ENCODE measurements at regions not wholly inside any gene's neighbourhood (a gene's known extent, or its start where the extent isn't known, plus 50 kb on each side); places are given as distances from the start of the nearest gene placed in this dataset.

GRCh38 chr5:19044931-19045695 lies 942.9 kb downstream of the CDH18 start (continued):
- TF ChIP-seq PPARA (CRISPR knock-in tag; IDR thresholded peaks at IDR 0.05; ENCODE audit: borderline replicate concordance) (no peak), TCF4 (CRISPR knock-in tag; IDR thresholded peaks at IDR 0.05; ENCODE audit: borderline replicate concordance) (no peak), TSHZ2 (CRISPR knock-in tag; IDR thresholded peaks at IDR 0.05) (no peak), ZFP30 (CRISPR knock-in tag; IDR thresholded peaks at IDR 0.05) (no peak), GLIS3 (CRISPR knock-in tag; IDR thresholded peaks at IDR 0.05) (no peak), ESRRG (CRISPR knock-in tag; IDR thresholded peaks at IDR 0.05) (no peak), ZNF565 (CRISPR knock-in tag; conservative IDR thresholded peaks at IDR 0.05; ENCODE audit: low read depth) (no peak)

- no peak for ATAC-seq
- TF ChIP-seq, protein P1, sequence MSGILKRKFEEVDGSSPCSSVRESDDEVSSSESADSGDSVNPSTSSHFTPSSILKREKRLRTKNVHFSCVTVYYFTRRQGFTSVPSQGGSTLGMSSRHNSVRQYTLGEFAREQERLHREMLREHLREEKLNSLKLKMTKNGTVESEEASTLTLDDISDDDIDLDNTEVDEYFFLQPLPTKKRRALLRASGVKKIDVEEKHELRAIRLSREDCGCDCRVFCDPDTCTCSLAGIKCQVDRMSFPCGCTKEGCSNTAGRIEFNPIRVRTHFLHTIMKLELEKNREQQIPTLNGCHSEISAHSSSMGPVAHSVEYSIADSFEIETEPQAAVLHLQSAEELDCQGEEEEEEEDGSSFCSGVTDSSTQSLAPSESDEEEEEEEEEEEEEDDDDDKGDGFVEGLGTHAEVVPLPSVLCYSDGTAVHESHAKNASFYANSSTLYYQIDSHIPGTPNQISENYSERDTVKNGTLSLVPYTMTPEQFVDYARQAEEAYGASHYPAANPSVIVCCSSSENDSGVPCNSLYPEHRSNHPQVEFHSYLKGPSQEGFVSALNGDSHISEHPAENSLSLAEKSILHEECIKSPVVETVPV (CRISPR knock-in tag; IDR thresholded peaks at IDR 0.05), result no peak
- TF ChIP-seq SNAI2 (CRISPR knock-in tag; IDR thresholded peaks at IDR 0.05) (no peak), GLIS3 (CRISPR knock-in tag; IDR thresholded peaks at IDR 0.05) (no peak), OSR1 (CRISPR knock-in tag; IDR thresholded peaks at IDR 0.05) (no peak), ZNF70 (CRISPR knock-in tag; IDR thresholded peaks at IDR 0.05) (no peak), ISL1 (CRISPR knock-in tag; IDR thresholded peaks at IDR 0.05) (no peak), ESRRG (CRISPR knock-in tag; IDR thresholded peaks at IDR 0.05) (no peak), TOX (CRISPR knock-in tag; IDR thresholded peaks at IDR 0.05; ENCODE audit: borderline replicate concordance) (no peak), BACH2 (CRISPR knock-in tag; IDR thresholded peaks at IDR 0.05; ENCODE audit: borderline replicate concordance) (no peak), ZFP30 (CRISPR knock-in tag; IDR thresholded peaks at IDR 0.05) (no peak), TSHZ2 (CRISPR knock-in tag; IDR thresholded peaks at IDR 0.05) (no peak)
- TF ChIP-seq, protein P2, sequence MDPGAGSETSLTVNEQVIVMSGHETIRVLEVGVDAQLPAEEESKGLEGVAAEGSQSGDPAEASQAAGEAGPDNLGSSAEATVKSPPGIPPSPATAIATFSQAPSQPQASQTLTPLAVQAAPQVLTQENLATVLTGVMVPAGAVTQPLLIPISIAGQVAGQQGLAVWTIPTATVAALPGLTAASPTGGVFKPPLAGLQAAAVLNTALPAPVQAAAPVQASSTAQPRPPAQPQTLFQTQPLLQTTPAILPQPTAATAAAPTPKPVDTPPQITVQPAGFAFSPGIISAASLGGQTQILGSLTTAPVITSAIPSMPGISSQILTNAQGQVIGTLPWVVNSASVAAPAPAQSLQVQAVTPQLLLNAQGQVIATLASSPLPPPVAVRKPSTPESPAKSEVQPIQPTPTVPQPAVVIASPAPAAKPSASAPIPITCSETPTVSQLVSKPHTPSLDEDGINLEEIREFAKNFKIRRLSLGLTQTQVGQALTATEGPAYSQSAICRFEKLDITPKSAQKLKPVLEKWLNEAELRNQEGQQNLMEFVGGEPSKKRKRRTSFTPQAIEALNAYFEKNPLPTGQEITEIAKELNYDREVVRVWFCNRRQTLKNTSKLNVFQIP (CRISPR knock-in tag; IDR thresholded peaks at IDR 0.05; ENCODE audit: borderline replicate concordance, low read depth), result no peak
These were observed 940.7 kb downstream of the CDH18 start for GRCh38 chr5:19047277-19047676.

DNA sequence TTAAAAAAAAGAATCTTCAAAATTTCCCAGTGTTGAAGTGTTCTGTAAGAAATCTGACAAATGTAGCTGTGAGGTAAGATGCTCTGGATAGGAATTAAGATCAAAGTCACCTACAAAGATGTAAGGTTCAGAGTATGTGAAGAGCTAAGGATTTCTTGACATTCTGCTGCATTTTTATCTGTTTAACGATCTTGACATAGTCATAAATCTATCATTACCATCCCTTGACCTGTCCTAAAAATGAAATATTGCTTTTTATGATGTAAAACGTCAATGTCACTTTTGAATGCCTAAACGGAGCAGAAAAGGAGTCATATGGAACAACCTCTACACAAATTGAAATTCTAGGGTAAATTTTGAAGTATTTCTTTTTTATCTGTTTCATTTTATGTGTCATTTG lies 939.3 kb downstream of the CDH18 start:
- no peak for ATAC-seq
- TF ChIP-seq ISL1 (CRISPR knock-in tag; IDR thresholded peaks at IDR 0.05) (no peak), ESRRG (CRISPR knock-in tag; IDR thresholded peaks at IDR 0.05) (no peak), PATZ1 (CRISPR knock-in tag; IDR thresholded peaks at IDR 0.05; ENCODE audit: borderline replicate concordance) (no peak), TOX (CRISPR knock-in tag; IDR thresholded peaks at IDR 0.05; ENCODE audit: borderline replicate concordance) (no peak), ARNTL (CRISPR knock-in tag; IDR thresholded peaks at IDR 0.05; ENCODE audit: borderline replicate concordance, low read depth) (no peak), ZNF565 (CRISPR knock-in tag; conservative IDR thresholded peaks at IDR 0.05; ENCODE audit: low read depth) (no peak), TSHZ2 (CRISPR knock-in tag; IDR thresholded peaks at IDR 0.05) (no peak)
- TF ChIP-seq, protein P1 (CRISPR knock-in tag; IDR thresholded peaks at IDR 0.05), result no peak
